Neuronal stem cell (in vitro differentiated cells): ENCODE measurements at regions not wholly inside any gene's neighbourhood (a gene's known extent, or its start where the extent isn't known, plus 50 kb on each side); places are given as distances from the start of the nearest gene placed in this dataset.
"Not testable (repeated sequence)": the region's sequence is repeated elsewhere in the genome, so short reads cannot be mapped to it uniquely, and the experiment has no call there.

Source experiments
- DNase-seq: peaks from one replicate; pipeline ENCODE4 v3.0.0-alpha.2; 2013; ENCODE audit warnings: low spot score
- H2AFZ ChIP-seq: one replicate; pipeline ENCODE4 v1.6.1; 2013; ENCODE audit warnings: mild to moderate bottlenecking, low read length, inconsistent platforms
- H2AK5ac ChIP-seq: 2 replicates; pipeline ENCODE4 v1.6.1; 2013; ENCODE audit warnings: low read depth, mild to moderate bottlenecking, inconsistent platforms, low read length, moderate library complexity, mixed read lengths
- H2BK120ac ChIP-seq: 2 replicates; pipeline ENCODE4 v1.6.1; 2013; ENCODE audit warnings: low read depth, mild to moderate bottlenecking, inconsistent platforms, low read length, moderate library complexity, mixed read lengths
- H2BK12ac ChIP-seq: one replicate; pipeline ENCODE4 v1.6.1; 2013; ENCODE audit warnings: low read length, inconsistent platforms
- H2BK15ac ChIP-seq: 2 replicates; pipeline ENCODE4 v1.6.1; 2013; ENCODE audit warnings: mild to moderate bottlenecking, low read length, inconsistent platforms, mixed read lengths
- H2BK5ac ChIP-seq: one replicate; pipeline ENCODE4 v1.6.1; 2013; ENCODE audit warnings: inconsistent platforms, mild to moderate bottlenecking, low read length, moderate library complexity
- H3K14ac ChIP-seq: one replicate; pipeline ENCODE4 v1.6.1; 2013; ENCODE audit warnings: low read length, inconsistent platforms
- H3K18ac ChIP-seq: 2 replicates; pipeline ENCODE4 v1.6.1; 2013; ENCODE audit warnings: low read length, inconsistent platforms
- H3K23ac ChIP-seq: 2 replicates; pipeline ENCODE4 v1.6.1; 2013; ENCODE audit warnings: low read depth, mild to moderate bottlenecking, mixed read lengths, low read length, inconsistent platforms; ENCODE audit not compliant: poor library complexity
- H3K27ac ChIP-seq: replicated peaks from 3 replicates; pipeline ENCODE4 v1.5.1; 2013; ENCODE audit warnings: low read length, inconsistent platforms
- H3K27me3 ChIP-seq, 3 experiments: 2 replicates each; pipeline ENCODE4 v1.6.1; 2013; ENCODE audit warnings: low read length in 3 of 3, mild to moderate bottlenecking in 2 of 3, inconsistent platforms in 1 of 3, low read depth in 1 of 3, mixed read lengths in 1 of 3, moderate library complexity in 1 of 3; ENCODE audit not compliant: control insufficient read depth in 3 of 3, insufficient read depth in 3 of 3
- H3K36me3 ChIP-seq, 2 donors: replicated peaks in 1 of 2; 2 replicates each; pipeline ENCODE4 v1.6.1; 2013; ENCODE audit warnings: low read length in 2 of 2; ENCODE audit not compliant: control insufficient read depth in 2 of 2, insufficient read depth in 2 of 2
- H3K4ac ChIP-seq: 2 replicates; pipeline ENCODE4 v1.6.1; 2013; ENCODE audit warnings: inconsistent platforms, mild to moderate bottlenecking, low read length, moderate library complexity
- H3K4me1 ChIP-seq, 2 donors: 1 replicate in 1 of 2; 2 replicates in 1 of 2; pipeline ENCODE4 v1.6.1; 2013; ENCODE audit warnings: low read length in 2 of 2, low read depth in 1 of 2; ENCODE audit not compliant: control insufficient read depth in 2 of 2, insufficient read depth in 1 of 2
- H3K4me2 ChIP-seq: one replicate; pipeline ENCODE4 v1.6.1; 2013; ENCODE audit warnings: mild to moderate bottlenecking, low read length, inconsistent platforms; ENCODE audit not compliant: insufficient read depth, poor library complexity, severe bottlenecking
- H3K4me3 ChIP-seq, 2 donors: 2 replicates each; pipeline ENCODE4 v1.5.1; 2013; ENCODE audit warnings: low read length in 2 of 2, mild to moderate bottlenecking in 2 of 2, inconsistent platforms in 1 of 2, moderate library complexity in 1 of 2
- H3K79me1 ChIP-seq: one replicate; pipeline ENCODE4 v1.6.1; 2013; ENCODE audit warnings: low read depth, mild to moderate bottlenecking, inconsistent platforms, low read length, moderate library complexity
- H3K9ac ChIP-seq: one replicate; pipeline ENCODE4 v1.6.1; 2013; ENCODE audit warnings: mild to moderate bottlenecking, low read depth, low read length, inconsistent platforms; ENCODE audit not compliant: poor library complexity
- H3K9me3 ChIP-seq, 2 donors: replicated peaks in 1 of 2; 2 replicates each; pipeline versions ENCODE3 to v1.6.1; 2013; ENCODE audit warnings: low read length in 2 of 2, mild to moderate bottlenecking in 2 of 2, inconsistent platforms in 1 of 2, low read depth in 1 of 2, mixed read lengths in 1 of 2, moderate library complexity in 1 of 2; ENCODE audit not compliant: control insufficient read depth in 2 of 2, insufficient read depth in 1 of 2
- H4K8ac ChIP-seq: one replicate; pipeline ENCODE4 v1.6.1; 2013; ENCODE audit warnings: low read depth, mild to moderate bottlenecking, inconsistent platforms, low read length, moderate library complexity
- H4K91ac ChIP-seq: one replicate; pipeline ENCODE4 v1.6.1; 2013; ENCODE audit warnings: low read length, low read depth, mild to moderate bottlenecking, inconsistent platforms; ENCODE audit not compliant: poor library complexity
- WGBS, 2 donors: extraction: QIAGEN DNeasy Blood & Tissue Kit; methylation state at CpG; one replicate each; pipeline ENCODE4 v1.1.7; 2013; ENCODE audit warnings: missing lambda C conversion rate in 2 of 2, mixed read lengths in 1 of 2; ENCODE audit not compliant: insufficient read length in 2 of 2, insufficient replicate concordance in 1 of 2; ENCODE audit errors: extremely low coverage in 2 of 2; 5-methylcytosine and 5-hydroxymethylcytosine counted together

GRCh38 chr6:86872810-86873209 lies 64.5 kb upstream of the HTR1E start:
- H2BK5ac ChIP-seq: not testable (repeated sequence)

GRCh38 chr6:86871681-86872080 lies 65.6 kb upstream of the HTR1E start:
- Histone ChIP-seq H4K8ac (no peak overlapping the region), H3K4me2 (no peak overlapping the region), H3K9me3 (no peaks in the 10 kb centered on the region), H3K79me1 (no peaks in the 10 kb centered on the region), H3K9ac (no peak overlapping the region), H3K4ac (no peak overlapping the region), H3K27me3 (no peaks in the 10 kb centered on the region), H2BK120ac (no peak overlapping the region), H3K18ac (no peak overlapping the region), H3K4me1 (no peaks in the 10 kb centered on the region), H2AK5ac (no peak overlapping the region), H2BK15ac (no peak overlapping the region), H3K36me3 (no peaks in the 10 kb centered on the region), H2AFZ (no peak overlapping the region), H3K23ac (no peak overlapping the region), H2BK12ac (no peak overlapping the region), H3K4me3 (no peak overlapping the region), H3K14ac (no peak overlapping the region), H2BK5ac (no peak overlapping the region), H3K27ac (no peak overlapping the region), H4K91ac (no peak overlapping the region)
- WGBS, 2 donors: no CpG with 5 or more reads among the region's 1 CpG
- DNase-seq: no peak

More at GRCh38 chr6:86872810-86873209, 64.5 kb upstream of the HTR1E start:
- H3K9ac ChIP-seq, H3K4me2 ChIP-seq, H4K8ac ChIP-seq, H3K4ac ChIP-seq, H2AK5ac ChIP-seq, H3K36me3 ChIP-seq, H3K23ac ChIP-seq, H3K9me3 ChIP-seq, H4K91ac ChIP-seq, H2BK120ac ChIP-seq, H3K4me3 ChIP-seq, H3K4me1 ChIP-seq, H2BK15ac ChIP-seq, H3K27ac ChIP-seq, DNase-seq, H3K18ac ChIP-seq, H2AFZ ChIP-seq, H2BK12ac ChIP-seq, H3K14ac ChIP-seq, H3K79me1 ChIP-seq, H3K27me3 ChIP-seq: not testable (repeated sequence)
- WGBS, 2 donors: no CpG with 5 or more reads among the region's 16 CpGs

GRCh38 chr6:86869500-86869899 lies 67.8 kb upstream of the HTR1E start:
- no peaks in the 10 kb centered on the region for H3K4me1 ChIP-seq

GRCh38 chr6:86859513-86859912 lies 77.8 kb upstream of the HTR1E start:
- no peak for DNase-seq
- H3K9ac ChIP-seq: no peak overlapping the region
- no peak overlapping the region for H2AFZ ChIP-seq
- no peak overlapping the region for H3K4me2 ChIP-seq
- H3K4ac ChIP-seq: no peak overlapping the region
- no peak overlapping the region for H4K91ac ChIP-seq
- no peak overlapping the region for H3K14ac ChIP-seq
- H2BK5ac ChIP-seq: no peak overlapping the region
- H3K36me3 ChIP-seq: no peaks in the 10 kb centered on the region
- H2AK5ac ChIP-seq: no peak overlapping the region
- H3K9me3 ChIP-seq: no peaks in the 10 kb centered on the region
- no peak overlapping the region for H3K23ac ChIP-seq
- no peak overlapping the region for H2BK12ac ChIP-seq
- H3K4me3 ChIP-seq: no peak overlapping the region
- H3K79me1 ChIP-seq: no peaks in the 10 kb centered on the region
- H2BK15ac ChIP-seq: no peak overlapping the region
- no peaks in the 10 kb centered on the region for H3K27me3 ChIP-seq
- H3K18ac ChIP-seq: peak overlapping the region; percentile 71
- H4K8ac ChIP-seq: no peak overlapping the region
- H3K4me1 ChIP-seq: no peaks in the 10 kb centered on the region
- H3K27ac ChIP-seq: no peak overlapping the region
- no peak overlapping the region for H2BK120ac ChIP-seq

More at GRCh38 chr6:86869500-86869899, 67.8 kb upstream of the HTR1E start:
- Histone ChIP-seq H2BK15ac (no peak overlapping the region), H3K23ac (no peak overlapping the region), H3K27ac (no peak overlapping the region), H2BK12ac (no peak overlapping the region), H3K4ac (no peak overlapping the region), H3K4me3 (no peak overlapping the region), H2BK5ac (no peak overlapping the region), H3K9me3 (no peaks in the 10 kb centered on the region), H3K79me1 (no peaks in the 10 kb centered on the region), H3K14ac (no peak overlapping the region), H2AFZ (no peak overlapping the region), H4K91ac (no peak overlapping the region), H3K4me2 (no peak overlapping the region), H2AK5ac (no peak overlapping the region), H4K8ac (no peak overlapping the region), H3K27me3 (no peaks in the 10 kb centered on the region), H3K18ac (no peak overlapping the region), H3K36me3 (no peaks in the 10 kb centered on the region), H2BK120ac (no peak overlapping the region), H3K9ac (no peak overlapping the region)
- WGBS, 2 donors: no CpG with 5 or more reads among the region's 1 CpG
- no peak for DNase-seq
